Subcutaneous abdominal adipose tissue (tissue), 5 donors: ENCODE measurements at regions not wholly inside any gene's neighbourhood (a gene's known extent, or its start where the extent isn't known, plus 50 kb on each side); places are given as distances from the start of the nearest gene placed in this dataset.

Experiments used
- H3K27ac ChIP-seq: one replicate; pipeline ENCODE4 v1.7.0; 2013; ENCODE audit warnings: low read depth, mild to moderate bottlenecking, inconsistent platforms, low read length, moderate library complexity
- H3K27me3 ChIP-seq, 5 donors: one replicate each; pipeline ENCODE4 v1.7.0; 2013; ENCODE audit warnings: low read length in 5 of 5, inconsistent platforms in 1 of 5; ENCODE audit not compliant: control insufficient read depth in 5 of 5, insufficient read depth in 4 of 5
- H3K36me3 ChIP-seq, 5 donors: one replicate each; pipeline ENCODE4 v1.7.0; 2013; ENCODE audit warnings: low read length in 5 of 5; ENCODE audit not compliant: control insufficient read depth in 5 of 5, insufficient read depth in 5 of 5
- H3K4me1 ChIP-seq, 5 donors: one replicate each; pipeline ENCODE4 v1.7.0; 2013; ENCODE audit warnings: low read length in 5 of 5, mild to moderate bottlenecking in 3 of 5, moderate library complexity in 1 of 5; ENCODE audit not compliant: control insufficient read depth in 5 of 5, insufficient read depth in 5 of 5
- H3K4me3 ChIP-seq, 5 donors: one replicate each; pipeline ENCODE4 v1.7.0; 2013; ENCODE audit warnings: low read length in 5 of 5, low read depth in 1 of 5
- H3K9ac ChIP-seq, 5 donors: one replicate each; pipeline ENCODE4 v1.7.0; 2013; ENCODE audit warnings: low read length in 5 of 5, mild to moderate bottlenecking in 4 of 5, moderate library complexity in 3 of 5
- H3K9me3 ChIP-seq, 5 donors: one replicate each; pipeline ENCODE4 v1.7.0; 2013; ENCODE audit warnings: low read length in 5 of 5; ENCODE audit not compliant: control insufficient read depth in 5 of 5
- donor health status: healthy.
- donor health status: healthy.
- donor health status: healthy.
- donor health status: healthy.
- donor health status: healthy.

- Histone ChIP-seq H3K27me3 (peaks cover 0 to 9% (median 4%) of the 10 kb centered on the region in 5 donors), H3K4me1 (peaks cover 0 to 5% (median 4%) of the 10 kb centered on the region in 5 donors)
These were observed 77.6 kb upstream of the PROK2 start for GRCh38 chr3:71862371-71863140.

GRCh38 chr3:71859123-71859519, 74.2 kb upstream of the PROK2 start:
- Histone ChIP-seq H3K27ac (no peak overlapping the region), H3K4me1 (peaks cover 0 to 7% (median 5%) of the 10 kb centered on the region in 5 donors), H3K9me3 (peaks cover 0 to 11% (median 8%) of the 10 kb centered on the region in 5 donors), H3K27me3 (peaks cover 0 to 6% (median 4%) of the 10 kb centered on the region in 5 donors), H3K4me3 (no peak overlapping the region), H3K9ac (no peak overlapping the region), H3K36me3 (no peaks in the 10 kb centered on the region)

More at GRCh38 chr3:71862371-71863140, 77.6 kb upstream of the PROK2 start:
- no peak overlapping the region for H3K9ac ChIP-seq
- H3K9me3 ChIP-seq = peaks cover 0 to 11% (median 8%) of the 10 kb centered on the region in 5 donors
- H3K27ac ChIP-seq = no peak overlapping the region
- H3K36me3 ChIP-seq = no peaks in the 10 kb centered on the region
- no peak overlapping the region for H3K4me3 ChIP-seq

- H3K4me3 ChIP-seq = no peak overlapping the region
- H3K27ac ChIP-seq = no peak overlapping the region
- H3K36me3 ChIP-seq = no peaks in the 10 kb centered on the region
- H3K4me1 ChIP-seq = peaks cover 0 to 12% (median 5%) of the 10 kb centered on the region in 5 donors
- H3K9me3 ChIP-seq = peaks cover 0 to 11% (median 8%) of the 10 kb centered on the region in 5 donors
- no peak overlapping the region for H3K9ac ChIP-seq
- H3K27me3 ChIP-seq = peaks cover 0 to 6% (median 4%) of the 10 kb centered on the region in 5 donors
These were observed 73.7 kb upstream of the PROK2 start for GRCh38 chr3:71858503-71859122.

- H3K27me3 ChIP-seq = peaks cover 0 to 6% (median 4%) of the 10 kb centered on the region in 5 donors
- H3K9me3 ChIP-seq = peaks cover 0 to 11% (median 8%) of the 10 kb centered on the region in 5 donors
- no peaks in the 10 kb centered on the region for H3K36me3 ChIP-seq
- no peak overlapping the region for H3K9ac ChIP-seq
- no peak overlapping the region for H3K4me3 ChIP-seq
- no peak overlapping the region for H3K27ac ChIP-seq
- peaks cover 0 to 12% (median 5%) of the 10 kb centered on the region in 5 donors for H3K4me1 ChIP-seq
These were observed 73.0 kb upstream of the PROK2 start for GRCh38 chr3:71857956-71858355.

- no peak overlapping the region for H3K9ac ChIP-seq
These were observed 69.8 kb upstream of the PROK2 start for GRCh38 chr3:71854706-71855105.

GRCh38 chr3:71854096-71854495, 69.1 kb upstream of the PROK2 start:
- Histone ChIP-seq H3K27ac (no peak overlapping the region), H3K9ac (no peak overlapping the region), H3K27me3 (no peaks in the 10 kb centered on the region), H3K36me3 (no peaks in the 10 kb centered on the region), H3K9me3 (no peaks in the 10 kb centered on the region), H3K4me1 (peaks cover 0 to 12% (median 0%) of the 10 kb centered on the region in 5 donors), H3K4me3 (no peak overlapping the region)

More at GRCh38 chr3:71854706-71855105, 69.8 kb upstream of the PROK2 start:
- no peaks in the 10 kb centered on the region for H3K36me3 ChIP-seq
- H3K27ac ChIP-seq = no peak overlapping the region
- peaks cover 0 to 12% (median 0%) of the 10 kb centered on the region in 5 donors for H3K4me1 ChIP-seq
- no peaks in the 10 kb centered on the region for H3K27me3 ChIP-seq
- H3K4me3 ChIP-seq = no peak overlapping the region
- no peaks in the 10 kb centered on the region for H3K9me3 ChIP-seq

- no peaks in the 10 kb centered on the region for H3K36me3 ChIP-seq
- no peak overlapping the region for H3K4me3 ChIP-seq
- H3K9ac ChIP-seq = no peak overlapping the region
- H3K4me1 ChIP-seq = peaks cover 0 to 9% (median 0%) of the 10 kb centered on the region in 5 donors
- no peak overlapping the region for H3K27ac ChIP-seq
- H3K9me3 ChIP-seq = no peaks in the 10 kb centered on the region
- H3K27me3 ChIP-seq = no peaks in the 10 kb centered on the region
These were observed 66.9 kb upstream of the PROK2 start for GRCh38 chr3:71851878-71852277.

- H3K9ac ChIP-seq = no peak overlapping the region
- no peak overlapping the region for H3K27ac ChIP-seq
- no peaks in the 10 kb centered on the region for H3K36me3 ChIP-seq
- H3K4me1 ChIP-seq = peaks cover 0 to 9% (median 0%) of the 10 kb centered on the region in 5 donors
- no peaks in the 10 kb centered on the region for H3K9me3 ChIP-seq
- no peaks in the 10 kb centered on the region for H3K27me3 ChIP-seq
- H3K4me3 ChIP-seq = no peak overlapping the region
These were observed 65.7 kb upstream of the PROK2 start for GRCh38 chr3:71850654-71851053.

GRCh38 chr3:71849681-71850080, 64.7 kb upstream of the PROK2 start:
- H3K36me3 ChIP-seq = no peaks in the 10 kb centered on the region

GRCh38 chr3:71847794-71848193, 62.8 kb upstream of the PROK2 start:
- H3K27ac ChIP-seq = no peak overlapping the region
- H3K36me3 ChIP-seq = no peaks in the 10 kb centered on the region
- H3K9ac ChIP-seq = no peak overlapping the region
- H3K27me3 ChIP-seq = no peaks in the 10 kb centered on the region
- no peaks in the 10 kb centered on the region for H3K9me3 ChIP-seq
- peaks cover 0 to 14% (median 8%) of the 10 kb centered on the region in 5 donors for H3K4me1 ChIP-seq
- H3K4me3 ChIP-seq = no peak overlapping the region

More at GRCh38 chr3:71849681-71850080, 64.7 kb upstream of the PROK2 start:
- Histone ChIP-seq H3K27ac (no peak overlapping the region), H3K4me1 (peaks cover 0 to 11% (median 0%) of the 10 kb centered on the region in 5 donors), H3K27me3 (no peaks in the 10 kb centered on the region), H3K9ac (no peak overlapping the region), H3K4me3 (no peak overlapping the region), H3K9me3 (no peaks in the 10 kb centered on the region)
